Inferior parietal cortex (tissue), 1 donor: ENCODE measurements at regions not wholly inside any gene's neighbourhood (a gene's known extent, or its start where the extent isn't known, plus 50 kb on each side); places are given as distances from the start of the nearest gene placed in this dataset.

Source experiments
- DNase-seq: peaks from one replicate; pipeline ENCODE4 v3.0.0-alpha.2; 2016; ENCODE audit errors: extremely low spot score

GRCh38 chr1:95991787-95992520, 729.6 kb upstream of the PTBP2 start:
- no peak for DNase-seq

GRCh38 chr1:95994643-95995042, 726.9 kb upstream of the PTBP2 start:
- no peak for DNase-seq

- no peak for DNase-seq
These were observed 719.4 kb upstream of the PTBP2 start for GRCh38 chr1:96002201-96002600.

- no peak for DNase-seq
These were observed 718.3 kb upstream of the PTBP2 start for GRCh38 chr1:96002969-96003964.

DNA sequence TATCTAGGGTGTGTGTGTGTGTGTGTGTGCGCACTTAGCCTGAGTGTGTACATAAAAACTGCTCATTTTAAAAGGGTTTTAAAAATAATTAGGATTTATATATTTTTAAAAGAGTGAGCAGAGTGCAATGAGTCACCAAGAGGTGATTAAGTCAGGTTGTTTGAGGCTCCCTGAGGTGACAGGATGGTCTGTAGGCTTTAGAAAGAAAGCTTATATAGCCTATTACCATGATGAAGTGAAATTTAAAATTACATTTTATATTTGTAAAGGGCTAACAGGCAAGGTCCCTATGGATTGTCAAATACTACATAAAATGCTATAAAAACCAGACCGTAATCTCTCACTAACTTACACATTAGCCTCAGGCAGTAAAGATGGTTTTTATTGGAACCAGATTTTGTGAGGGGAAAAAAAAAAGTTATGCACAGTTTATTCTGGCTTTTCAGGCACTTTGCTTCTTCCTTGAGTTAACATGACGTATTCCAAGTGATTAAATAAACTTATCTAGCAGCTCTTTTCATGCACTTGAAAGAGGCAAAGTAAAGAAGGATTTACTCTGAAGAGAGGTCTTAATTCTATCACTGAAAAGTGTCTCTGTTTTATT, 711.7 kb upstream of the PTBP2 start:
- no peak for DNase-seq

DNA sequence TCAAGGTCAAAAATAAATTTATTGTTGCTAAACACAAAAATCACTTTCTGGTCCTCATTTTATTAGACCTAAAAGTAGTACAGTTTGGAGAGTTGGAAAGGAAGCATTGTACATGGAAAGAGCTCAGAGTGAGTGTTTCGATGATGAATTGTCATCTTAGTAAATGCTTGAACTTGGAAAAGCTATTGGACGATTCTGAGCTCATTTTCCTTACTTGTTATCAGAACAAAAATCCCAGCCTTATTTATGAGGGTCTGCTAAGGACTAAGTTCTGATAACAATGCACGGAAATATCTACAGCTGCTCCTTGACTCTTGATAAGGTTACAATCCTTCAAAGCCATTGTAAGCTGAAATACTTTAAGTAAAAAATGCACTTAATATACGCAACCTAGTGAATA, 710.0 kb upstream of the PTBP2 start:
- DNase-seq: no peak

DNA sequence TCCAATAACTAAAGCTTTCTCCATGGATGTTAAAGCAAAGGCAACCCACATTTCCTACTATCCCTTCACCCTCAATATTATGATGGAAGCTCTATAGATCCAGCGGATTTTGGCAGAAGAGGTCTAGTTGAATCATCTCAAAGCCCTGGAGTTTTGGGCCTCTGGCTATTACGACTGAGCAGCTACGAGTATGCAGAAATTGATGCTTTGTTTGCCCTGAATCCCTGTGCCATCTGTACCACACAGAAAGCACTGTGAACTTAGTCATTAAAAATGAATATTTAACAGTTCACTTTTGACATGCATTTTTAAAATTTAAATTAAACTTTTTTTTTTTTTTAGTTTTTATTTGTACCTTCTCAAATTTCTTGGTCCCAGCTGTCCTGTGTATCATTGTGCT, 705.4 kb upstream of the PTBP2 start:
- no peak for DNase-seq

DNA sequence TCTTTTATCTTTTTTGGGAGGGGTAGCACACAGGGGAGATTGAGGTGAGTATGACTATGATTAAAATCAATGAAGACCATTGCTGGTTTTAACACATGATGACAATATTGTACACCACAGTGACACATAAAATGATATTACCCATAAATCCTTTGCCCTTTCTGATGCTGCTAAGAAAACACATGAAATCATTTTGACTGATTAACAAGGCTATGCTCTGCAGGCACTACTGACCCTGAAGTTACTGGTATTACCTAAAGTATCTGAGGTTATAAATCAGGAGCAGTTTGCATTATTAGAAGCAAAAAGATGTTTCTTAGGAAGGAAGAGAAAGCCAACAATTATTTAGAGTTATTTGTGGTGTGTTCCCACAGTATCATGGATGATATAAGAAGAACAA, 701.2 kb upstream of the PTBP2 start:
- no peak for DNase-seq

DNA sequence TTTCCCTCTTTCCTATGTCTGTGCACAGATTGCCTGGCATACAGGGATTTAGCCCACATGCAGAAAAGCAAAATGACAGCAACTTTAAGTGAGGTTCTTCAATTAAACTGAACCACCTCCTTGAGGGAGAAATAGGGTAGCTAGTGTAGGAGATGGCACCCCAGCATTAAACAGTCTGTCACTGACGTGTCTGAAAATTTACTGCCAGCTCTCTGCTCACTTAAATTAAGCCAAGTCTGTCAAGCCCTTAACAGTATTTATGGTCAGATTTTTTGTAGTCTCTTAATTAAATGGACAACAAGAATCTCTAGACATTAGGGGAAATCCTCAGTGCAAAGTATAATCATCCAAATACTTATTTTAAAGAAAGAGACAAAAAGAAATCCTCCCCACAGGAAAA, 696.5 kb upstream of the PTBP2 start:
- DNase-seq: no peak

DNA sequence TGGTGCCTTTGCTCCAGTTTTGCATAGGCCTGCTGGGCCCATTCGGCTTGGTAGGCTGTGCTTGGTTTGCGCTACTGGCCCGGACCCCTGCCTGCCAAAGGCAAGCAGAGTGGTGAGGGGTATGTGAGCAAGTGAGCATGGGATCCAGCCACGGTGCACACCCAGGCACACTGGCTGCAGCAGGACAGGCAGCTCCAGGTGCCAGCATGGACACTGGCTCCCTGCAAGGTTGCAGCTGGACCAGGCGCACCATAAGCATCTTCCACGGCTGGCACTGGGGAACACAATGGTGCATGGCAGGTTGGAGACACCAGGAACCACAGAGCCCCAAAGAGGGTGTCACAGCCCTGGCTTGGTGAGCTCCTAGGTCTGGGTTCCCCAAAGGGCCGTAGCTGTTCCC, 693.5 kb upstream of the PTBP2 start:
- DNase-seq: no peak

- DNase-seq: no peak
These were observed 691.3 kb upstream of the PTBP2 start for GRCh38 chr1:96030312-96030711.

GRCh38 chr1:96034006-96034405, 687.6 kb upstream of the PTBP2 start:
- DNase-seq: no peak

GRCh38 chr1:96036763-96037162, 684.8 kb upstream of the PTBP2 start:
- DNase-seq: no peak

DNA sequence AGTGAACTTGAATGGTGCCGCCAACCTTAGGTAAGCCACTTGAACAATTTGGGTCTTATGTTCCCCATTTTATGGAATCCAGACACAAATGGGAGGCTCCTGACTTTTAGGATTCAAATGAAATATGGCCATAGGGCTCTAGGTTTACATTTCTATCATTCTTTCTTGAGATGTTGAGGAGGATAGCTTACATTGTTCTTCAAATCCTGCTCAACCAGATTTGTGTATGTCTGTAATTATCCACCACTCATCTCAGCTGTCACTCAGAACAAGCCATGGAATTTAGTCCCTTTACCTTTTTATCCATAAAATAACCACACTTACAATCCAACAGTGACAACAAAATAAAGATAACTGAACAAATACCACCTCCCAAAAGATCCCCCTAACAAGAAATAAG, 682.9 kb upstream of the PTBP2 start:
- DNase-seq: no peak

DNA sequence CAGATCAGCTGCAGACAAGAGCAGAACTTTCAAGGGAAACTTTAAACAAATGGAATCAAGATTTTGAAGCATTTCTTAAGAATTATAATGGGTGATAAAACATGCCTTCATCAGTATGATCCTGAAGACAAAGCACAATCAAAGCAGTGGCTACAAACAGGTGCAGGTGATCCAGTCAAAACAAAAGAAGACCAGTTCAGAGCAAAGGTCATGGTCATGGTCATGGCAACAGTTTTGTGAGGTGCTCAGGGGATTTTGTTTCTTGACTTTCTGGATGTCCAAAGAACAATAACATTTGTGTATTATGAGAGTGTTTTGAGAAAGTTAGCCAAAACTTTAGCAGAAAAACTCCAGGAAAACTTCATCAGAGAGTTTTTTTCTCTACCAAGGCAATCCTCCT, 681.7 kb upstream of the PTBP2 start:
- no peak for DNase-seq

DNA sequence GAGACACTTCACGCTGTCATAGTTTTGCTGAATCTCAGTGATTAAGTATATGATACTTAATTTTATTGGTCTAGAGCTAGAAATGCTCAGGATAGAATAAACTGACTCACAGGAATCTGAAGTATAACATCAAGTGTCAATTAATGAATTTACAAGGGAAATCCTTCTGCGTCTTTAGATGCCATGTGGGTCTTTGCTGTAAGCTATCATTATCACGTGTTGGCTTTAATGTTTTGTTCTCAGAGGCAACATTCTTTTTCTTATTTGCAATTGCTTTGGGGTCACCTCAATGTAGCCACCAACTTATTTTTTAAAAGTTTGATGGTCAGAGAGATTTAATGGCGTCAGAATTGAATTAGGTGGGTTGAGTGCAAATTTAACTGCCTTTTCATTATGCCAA, 680.1 kb upstream of the PTBP2 start:
- DNase-seq: no peak

DNA sequence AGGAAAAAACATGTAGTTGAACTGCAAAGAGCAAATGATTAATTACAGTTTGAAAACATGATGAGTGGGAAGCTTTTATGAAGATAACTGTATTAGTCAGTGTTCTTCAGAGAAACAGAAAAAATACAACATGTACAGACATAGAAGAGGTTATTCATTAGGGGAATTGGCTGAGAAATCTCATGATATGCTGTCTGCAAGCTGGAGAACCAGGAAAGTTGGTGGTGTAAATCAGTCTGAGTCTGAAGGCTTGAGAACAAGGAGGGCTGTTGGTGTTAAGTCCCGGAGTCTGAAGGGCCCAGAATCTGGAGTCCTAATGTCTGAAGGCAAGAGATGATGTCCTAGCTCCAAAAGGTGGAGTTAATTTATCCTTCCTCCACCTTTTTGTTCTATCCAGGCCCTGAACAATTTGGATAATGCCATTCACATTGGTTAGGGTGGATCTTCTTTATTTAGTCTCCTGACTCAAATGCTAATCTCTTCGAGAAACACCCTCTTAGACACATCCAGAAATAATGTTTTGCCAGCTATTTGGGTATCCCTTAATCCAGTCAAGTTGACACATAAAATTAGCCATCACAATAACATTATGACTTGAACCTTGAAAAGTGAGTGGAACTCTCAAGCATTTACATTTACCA, 672.9 kb upstream of the PTBP2 start:
- DNase-seq: no peak

DNA sequence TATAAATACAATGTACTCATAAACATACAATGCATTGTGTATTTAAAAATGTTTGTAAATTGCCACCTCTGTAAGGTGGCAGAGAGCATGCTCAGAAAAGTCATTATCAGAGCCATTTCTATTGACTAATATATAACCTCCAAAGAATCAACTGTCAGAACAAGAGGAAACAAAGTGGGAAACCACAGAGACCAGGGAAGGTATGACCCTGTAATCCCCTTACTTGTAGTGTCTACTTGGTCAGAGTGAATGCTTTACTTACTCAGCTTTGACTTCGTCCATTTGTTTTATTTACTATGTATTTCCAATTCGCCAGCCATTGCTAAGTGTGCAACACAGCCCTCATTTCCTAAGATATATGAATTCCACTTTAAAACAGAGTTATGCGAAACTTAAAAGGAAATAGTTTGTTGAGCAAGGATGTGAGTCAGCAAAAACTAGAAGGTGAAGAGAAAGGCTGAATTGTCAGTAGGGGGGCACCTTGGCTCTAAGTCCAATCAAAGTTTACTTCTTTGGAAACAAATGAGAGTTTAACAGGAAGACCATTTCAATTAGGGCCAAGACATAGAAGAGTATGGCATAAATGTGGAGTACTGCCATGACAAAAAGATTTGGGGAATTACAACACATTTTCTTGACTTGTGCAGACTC, 671.7 kb upstream of the PTBP2 start:
- DNase-seq: no peak

GRCh38 chr1:96059276-96059675, 662.3 kb upstream of the PTBP2 start:
- no peak for DNase-seq

DNA sequence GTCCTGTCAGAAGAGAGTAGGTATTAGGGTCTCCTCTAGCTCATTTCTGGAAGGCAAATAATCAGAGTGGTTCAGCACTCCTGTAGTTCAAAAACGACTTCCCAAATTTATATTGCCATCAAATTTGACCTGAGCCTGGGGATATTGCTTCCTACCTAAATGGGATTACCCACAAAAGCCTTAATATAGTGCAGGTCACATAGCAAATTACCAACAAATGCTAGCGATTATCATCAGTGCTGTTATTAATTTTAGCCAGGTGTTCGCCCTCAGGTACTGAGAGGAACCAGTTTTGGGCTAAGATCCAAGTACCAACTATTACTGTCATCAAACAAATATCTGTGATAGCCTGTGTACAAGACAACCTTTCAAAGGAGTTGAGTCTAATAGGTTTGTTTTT, 661.8 kb upstream of the PTBP2 start:
- no peak for DNase-seq

GRCh38 chr1:96060621-96061020, 661.0 kb upstream of the PTBP2 start:
- no peak for DNase-seq

GRCh38 chr1:96072021-96072420, 649.6 kb upstream of the PTBP2 start:
- DNase-seq: no peak
